ENCODE measurements at regions not wholly inside any gene's neighbourhood (a gene's known extent, or its start where the extent isn't known, plus 50 kb on each side); places are given as distances from the start of the nearest gene placed in this dataset.
"Not testable (repeated sequence)": the region's sequence is repeated elsewhere in the genome, so short reads cannot be mapped to it uniquely, and the experiment has no call there.

DNA sequence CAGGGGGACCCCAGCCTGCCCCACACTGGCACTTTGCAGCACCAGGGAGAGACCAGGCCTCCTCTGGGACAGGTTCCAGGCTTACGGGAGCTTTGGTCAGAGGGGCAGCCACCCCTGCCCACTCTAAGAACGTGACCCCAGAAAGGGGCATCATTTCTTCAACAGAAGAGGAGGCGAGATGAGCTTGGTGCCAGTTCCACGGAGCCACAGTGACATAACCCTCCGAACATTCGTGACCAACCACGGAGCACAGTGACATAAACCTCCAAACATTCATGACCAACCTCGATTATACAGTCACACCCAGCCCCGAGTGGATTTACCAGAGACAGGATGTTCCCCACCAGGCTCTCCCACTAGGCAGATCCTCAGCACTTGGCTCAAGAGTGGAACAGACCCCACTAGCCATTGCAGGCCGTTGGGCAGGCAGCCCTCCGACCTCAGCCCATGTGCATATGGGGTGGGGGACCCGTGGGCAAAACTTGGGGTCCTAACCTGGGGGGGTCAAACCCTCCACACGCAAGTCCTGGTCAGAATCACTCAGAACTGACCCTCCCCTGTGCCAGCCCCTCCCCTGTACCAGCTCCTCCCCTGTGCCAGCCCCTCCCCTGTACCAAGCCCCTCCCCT, 112.9 kb downstream of the METRNL start:
- no peak for DNase-seq (ENCODE audit: low spot score)

DNA sequence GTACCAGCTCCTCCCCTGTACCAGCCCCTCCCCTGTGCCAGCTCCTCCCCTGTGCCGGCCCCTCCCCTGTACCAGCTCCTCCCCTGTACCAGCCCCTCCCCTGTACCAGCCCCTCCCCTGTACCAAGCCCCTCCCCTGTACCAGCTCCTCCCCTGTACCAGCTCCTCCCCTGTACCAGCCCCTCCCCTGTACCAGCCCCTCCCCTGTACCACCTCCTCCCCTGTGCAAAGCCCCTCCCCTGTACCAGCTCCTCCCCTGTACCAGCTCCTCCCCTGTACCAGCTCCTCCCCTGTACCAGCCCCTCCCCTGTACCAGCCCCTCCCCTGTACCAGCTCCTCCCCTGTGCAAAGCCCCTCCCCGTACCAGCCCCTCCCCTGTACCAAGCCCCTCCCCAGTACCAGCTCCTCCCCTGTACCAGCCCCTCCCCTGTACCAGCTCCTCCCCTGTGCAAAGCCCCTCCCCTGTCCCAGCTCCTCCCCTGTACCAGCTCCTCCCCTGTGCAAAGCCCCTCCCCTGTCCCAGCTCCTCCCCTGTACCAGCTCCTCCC, 113.5 kb downstream of the METRNL start:
- not testable (repeated sequence) for DNase-seq (ENCODE audit: low spot score)

DNA sequence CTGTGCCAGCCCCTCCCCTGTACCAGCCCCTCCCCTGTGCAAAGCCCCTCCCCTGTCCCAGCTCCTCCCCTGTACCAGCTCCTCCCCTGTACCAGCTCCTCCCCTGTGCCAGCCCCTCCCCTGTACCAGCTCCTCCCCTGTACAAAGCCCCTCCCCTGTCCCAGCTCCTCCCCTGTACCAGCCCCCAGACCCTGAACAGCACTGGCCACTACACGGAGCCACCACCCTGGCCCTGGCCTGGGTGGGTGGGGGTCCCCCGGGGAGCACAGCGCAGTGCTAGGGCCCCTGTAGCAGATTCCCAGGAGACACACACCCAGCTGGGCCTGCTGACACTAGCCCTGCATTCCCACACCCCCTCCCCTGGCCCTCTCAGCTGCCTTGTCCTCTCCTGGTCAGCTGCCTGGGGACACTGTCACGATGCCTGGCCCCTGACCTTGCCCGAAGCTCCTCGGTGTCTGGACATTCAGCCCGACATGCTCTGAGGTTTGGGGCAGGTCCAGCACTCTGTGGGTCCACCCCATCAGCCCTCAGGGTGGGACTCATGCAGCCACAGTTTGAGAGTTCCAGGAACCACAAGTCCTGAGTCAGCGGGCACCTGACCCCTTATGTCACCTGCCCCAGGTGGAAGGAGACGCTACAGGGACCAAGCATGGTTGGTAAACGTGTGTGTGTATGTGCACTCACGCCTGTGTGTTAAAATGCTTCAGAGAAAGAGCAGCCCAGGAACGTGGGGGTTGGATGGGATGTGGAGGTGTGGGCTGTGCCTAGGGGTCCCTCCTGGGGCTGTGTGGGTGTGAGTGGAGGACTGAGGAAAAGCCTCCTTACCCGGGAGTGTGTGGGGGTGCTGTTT, 114.2 kb downstream of the METRNL start:
- DNase-seq (ENCODE audit: low spot score): no peak

DNA sequence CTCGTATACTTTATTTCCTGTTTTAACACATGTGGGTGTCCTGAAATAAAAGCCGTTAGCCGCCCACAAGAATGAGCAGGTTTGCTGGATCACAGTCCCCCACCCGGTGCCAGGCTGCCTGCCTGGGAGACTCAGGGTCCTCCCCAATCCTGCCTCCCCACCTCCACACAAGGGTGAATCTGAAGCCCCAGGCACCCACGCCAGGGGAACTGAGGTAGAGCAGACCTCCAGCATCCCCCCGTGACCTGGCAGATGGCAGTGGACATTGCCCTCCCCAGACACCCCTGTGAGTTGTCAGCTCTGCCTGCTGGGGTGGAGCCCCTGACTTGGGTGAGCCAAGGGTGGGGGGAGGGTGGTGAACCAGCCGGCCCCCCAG, 114.8 kb downstream of the METRNL start:
- no peak for DNase-seq (ENCODE audit: low spot score)

GRCh38 chr17:83194761-83195329, 115.4 kb downstream of the METRNL start:
- DNase-seq (ENCODE audit: low spot score): no peak

GRCh38 chr17:83195330-83196023, 116.1 kb downstream of the METRNL start:
- DNase-seq (ENCODE audit: low spot score): no peak

DNA sequence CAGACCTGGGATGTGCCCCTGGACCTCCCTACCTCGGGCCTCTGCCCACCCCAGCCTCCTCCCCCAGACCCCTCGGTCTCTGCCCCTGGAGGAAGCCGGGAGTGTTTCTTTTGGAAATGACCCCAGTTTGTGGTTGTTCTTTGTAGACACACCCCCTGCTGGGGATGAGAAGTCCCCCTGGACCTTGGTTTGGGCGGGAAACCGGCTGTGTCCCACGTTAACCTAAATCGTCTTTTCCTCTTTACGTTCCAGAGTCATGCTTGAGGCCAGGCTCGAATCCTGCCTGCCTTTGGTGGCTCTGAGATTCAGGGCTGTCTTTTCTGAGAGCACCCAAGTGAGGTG, 116.6 kb downstream of the METRNL start:
- no peak for DNase-seq (ENCODE audit: low spot score)

DNA sequence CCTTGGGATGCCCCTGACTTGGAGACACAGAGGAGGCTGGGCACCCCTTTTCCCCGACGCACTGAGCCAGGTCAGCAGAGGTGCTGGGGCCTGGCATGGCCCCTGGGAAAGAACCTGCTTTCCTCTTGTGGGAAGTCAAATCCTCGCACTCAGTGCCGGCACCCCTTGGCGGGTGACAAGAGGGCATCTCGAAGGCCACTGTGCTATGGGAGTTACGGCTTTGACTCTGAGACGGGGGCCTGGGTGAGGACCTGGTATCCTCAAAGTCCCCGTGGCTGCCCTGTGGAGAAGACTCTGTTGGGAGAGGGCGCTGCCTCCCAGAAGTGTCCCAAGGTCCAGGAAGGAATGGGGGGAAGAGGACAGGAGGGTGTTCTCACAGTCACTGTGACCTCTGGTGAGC, 117.0 kb downstream of the METRNL start:
- DNase-seq (ENCODE audit: low spot score): no peak

DNA sequence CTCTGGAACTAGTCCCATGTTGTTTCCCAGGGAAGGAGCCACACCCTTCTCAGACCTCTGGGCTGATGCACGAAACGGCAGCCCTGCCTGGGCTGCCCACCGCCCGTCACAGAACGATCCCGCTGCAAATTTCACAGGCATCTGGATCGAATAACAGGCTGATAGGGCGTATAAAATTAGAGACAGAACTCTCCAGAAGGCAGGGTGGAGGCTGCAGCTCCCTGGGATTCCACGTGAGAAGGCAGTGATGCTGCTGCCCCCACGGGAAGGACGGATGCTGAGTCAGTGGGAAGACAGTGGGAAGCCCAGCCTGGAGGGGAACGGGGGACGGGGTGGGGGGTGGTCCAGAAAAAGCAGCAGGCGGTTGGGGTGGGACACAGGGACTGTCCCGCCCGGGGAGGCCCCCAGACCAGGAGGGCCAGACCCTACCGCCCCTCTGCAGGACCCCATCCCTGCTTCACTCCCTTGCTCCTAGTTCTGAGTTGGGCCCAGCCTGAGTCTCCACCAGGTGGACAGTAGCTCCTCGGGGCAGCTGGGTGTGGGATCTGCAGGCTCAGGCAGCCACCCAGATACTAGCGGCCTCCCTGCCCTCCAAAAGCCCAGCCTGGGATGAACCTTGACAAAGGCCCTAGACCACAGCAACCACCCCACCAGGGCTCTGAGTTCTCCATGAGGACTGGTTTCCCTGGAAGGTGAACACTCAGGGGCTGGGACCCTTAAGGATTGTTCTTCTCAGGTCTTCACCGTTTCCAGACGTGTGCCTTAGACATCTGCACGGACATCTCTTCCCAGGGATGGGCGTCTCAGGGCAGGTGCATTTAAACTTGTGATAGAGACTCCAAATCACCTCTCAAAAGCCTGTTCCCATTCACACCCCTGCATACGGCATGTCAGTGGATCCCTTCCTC, 117.8 kb downstream of the METRNL start:
- DNase-seq (ENCODE audit: low spot score): no peak

GRCh38 chr17:83198366-83199341, 119.2 kb downstream of the METRNL start:
- DNase-seq (ENCODE audit: low spot score): no peak

- no peak for DNase-seq (ENCODE audit: low spot score)
These were observed 120.2 kb downstream of the METRNL start for GRCh38 chr17:83199500-83200201.

DNA sequence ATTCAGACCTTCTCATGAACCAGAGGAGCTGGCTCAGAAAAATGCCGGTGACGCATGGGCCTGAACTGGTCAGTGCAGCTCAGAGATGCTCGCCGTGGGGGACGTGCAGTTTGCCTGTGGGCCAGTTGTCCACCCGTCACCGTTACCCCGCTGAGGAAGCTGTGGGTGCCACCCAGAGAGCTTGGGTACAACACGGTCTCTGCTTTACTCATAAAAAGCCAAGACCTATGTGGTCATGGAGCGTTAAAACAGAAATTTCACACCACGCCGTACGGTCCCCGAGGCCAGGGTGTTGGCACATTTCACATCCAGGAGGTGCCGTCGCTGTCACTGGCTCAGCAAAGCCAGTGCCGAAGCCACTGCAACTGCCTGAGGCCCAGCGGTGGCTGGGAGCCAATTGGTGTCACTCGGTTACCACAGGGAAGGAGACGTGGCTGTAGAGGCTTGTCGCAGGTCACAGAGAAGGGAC, 120.9 kb downstream of the METRNL start:
- DNase-seq (ENCODE audit: low spot score): no peak

DNA sequence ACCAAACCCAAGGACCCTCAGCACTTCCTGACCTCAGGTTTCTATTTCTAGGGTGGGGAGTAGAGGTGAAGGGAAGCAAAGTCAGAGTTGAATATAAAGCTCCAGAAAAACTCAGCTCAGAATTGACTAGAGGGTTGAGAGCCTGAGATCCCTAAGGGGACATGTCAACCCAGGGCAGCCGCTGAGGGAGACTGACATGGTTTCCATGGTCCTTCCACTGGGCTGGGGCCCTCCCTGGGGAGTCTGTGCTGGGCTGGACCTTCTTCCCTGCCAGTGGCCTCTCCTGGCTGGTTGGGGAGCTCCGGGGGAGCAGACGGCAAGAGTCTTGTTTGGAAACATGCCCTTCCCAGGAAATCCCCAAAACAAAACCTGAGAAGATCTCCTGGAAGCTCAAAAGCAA, 121.3 kb downstream of the METRNL start:
- no peak for DNase-seq (ENCODE audit: low spot score)

DNA sequence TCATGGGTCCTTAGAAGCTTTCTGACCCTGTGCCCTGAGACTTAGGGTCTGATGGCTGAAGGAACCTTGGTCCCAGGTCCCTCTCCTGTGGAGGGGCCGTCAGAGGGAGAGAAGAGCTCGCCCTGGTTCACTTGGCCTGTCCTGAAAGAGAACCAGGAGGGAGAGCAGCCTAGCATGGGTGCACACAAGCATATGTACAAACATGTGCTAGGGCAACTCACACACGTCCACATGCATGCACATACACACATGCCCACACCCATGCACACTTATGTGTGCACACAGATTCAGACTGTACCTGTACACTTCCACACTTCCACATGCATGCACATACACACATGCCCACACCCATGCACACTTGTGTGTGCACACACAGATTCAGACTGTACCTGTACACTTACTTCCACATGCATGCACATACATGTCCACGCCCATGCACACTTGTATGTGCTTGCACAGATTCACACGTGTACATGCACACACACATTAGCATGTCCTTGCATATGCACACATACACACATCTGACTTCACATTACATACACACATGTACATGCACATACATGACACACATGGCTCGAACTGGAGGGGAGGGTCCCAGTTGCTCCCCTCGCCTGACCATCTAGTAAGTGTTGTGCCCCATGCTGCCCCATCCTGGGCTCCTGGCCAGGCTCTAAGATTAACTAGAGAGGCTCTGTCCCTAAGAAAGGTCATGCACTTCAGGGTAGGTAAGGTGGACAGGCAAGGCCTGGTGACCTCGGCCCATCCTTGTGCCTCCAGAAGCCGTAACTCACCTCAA, 122.0 kb downstream of the METRNL start:
- no peak for DNase-seq (ENCODE audit: low spot score)

GRCh38 chr17:83202002-83203000, 122.9 kb downstream of the METRNL start:
- no peak for DNase-seq (ENCODE audit: low spot score)

DNA sequence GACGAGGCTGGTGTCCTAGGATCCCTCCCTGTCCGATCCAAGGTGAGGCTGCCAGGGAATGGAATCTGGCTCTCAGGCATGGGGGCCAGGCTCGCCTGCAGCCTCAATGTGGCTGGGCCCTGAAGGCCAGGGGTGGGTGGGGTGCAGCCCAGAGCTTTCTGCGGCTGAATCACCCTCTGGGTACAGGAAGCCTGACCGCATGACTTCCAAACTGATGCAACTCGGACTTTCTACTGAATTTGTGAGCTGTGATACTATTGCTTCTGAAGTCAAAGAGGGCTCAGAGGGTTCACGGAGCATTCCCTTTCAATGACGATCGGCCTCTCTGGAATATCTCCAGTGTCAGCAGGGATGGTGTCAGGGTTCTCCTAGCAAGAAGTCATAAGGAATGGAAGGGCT, 123.7 kb downstream of the METRNL start:
- DNase-seq (ENCODE audit: low spot score): no peak

DNA sequence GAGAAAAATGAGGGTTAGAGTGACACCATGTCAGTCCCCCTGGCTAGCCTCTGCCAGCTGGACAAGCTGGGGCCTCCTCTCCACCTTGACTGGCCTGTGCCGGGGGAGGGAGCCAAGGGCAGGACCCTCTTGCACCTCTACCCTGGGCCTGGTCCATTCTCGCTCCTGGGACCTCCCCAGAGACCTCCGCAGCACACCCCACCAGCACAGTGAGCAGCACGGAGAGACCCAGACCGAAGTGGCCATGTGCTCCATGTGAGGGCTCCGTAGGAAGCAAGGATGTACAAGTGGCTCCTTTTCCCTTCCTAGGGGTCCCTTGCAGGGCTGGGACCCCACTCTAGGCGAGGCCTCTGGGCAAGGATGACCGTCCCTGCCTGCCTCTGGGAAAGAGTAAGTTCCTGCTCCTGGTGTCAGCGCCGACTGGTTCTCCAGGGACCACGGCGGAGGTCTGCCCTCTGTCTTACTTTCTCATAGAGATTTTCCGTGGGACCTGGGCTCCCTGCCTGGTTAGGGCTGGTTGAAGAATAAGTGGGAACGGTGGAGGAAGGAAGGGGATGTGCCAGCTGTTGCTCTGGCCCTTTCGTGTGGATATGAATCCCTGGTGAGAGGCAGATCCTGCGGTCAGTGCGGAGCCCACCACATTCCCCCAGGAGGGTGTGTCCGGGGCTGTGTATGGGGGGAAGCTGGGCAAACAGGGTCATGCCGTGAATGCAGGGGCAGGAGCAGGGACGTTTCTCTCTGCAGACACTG, 124.2 kb downstream of the METRNL start:
- no peak for DNase-seq (ENCODE audit: low spot score)

All from COLO829 (cell line).